ENCODE measurements at regions not wholly inside any gene's neighbourhood (a gene's known extent, or its start where the extent isn't known, plus 50 kb on each side); places are given as distances from the start of the nearest gene placed in this dataset.
"Not testable (repeated sequence)": the region's sequence is repeated elsewhere in the genome, so short reads cannot be mapped to it uniquely, and the experiment has no call there.

DNA sequence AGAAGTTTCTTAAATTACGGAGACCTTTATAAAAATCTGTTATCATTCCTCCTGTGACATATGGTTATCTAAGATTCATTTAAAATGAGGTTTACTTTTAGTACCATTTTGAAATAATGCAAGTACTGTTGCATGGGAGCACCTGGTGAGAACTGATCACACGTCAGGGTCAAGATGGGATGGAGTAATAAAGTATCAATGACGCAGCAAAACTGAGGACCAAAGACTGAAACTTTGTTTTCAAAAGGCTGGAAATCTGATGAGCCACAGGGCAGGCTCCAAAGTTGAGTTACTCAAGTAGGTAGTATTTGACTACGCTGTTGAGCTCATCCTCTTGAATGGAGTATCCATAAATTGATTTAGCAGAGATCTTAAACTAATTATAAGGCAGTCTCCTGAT is 411.9 kb upstream of the ZNF804A start:
- no peaks in the 10 kb centered on the region for H3K27me3 ChIP-seq (ENCODE audit: control insufficient read depth, insufficient read depth, low read length)
- H3K9me3 ChIP-seq (ENCODE audit: control insufficient read depth, low read depth, low read length) = peaks cover 3% of the 10 kb centered on the region
- H3K9ac ChIP-seq (ENCODE audit: low read length) = no peak overlapping the region
- H3K4me1 ChIP-seq (ENCODE audit: control insufficient read depth, low read depth, low read length) = no peaks in the 10 kb centered on the region
- no peak overlapping the region for H3K27ac ChIP-seq (ENCODE audit: low read length)
- no peaks in the 10 kb centered on the region for H3K36me3 ChIP-seq (ENCODE audit: control insufficient read depth, low read depth, low read length)
- H3K4me3 ChIP-seq (ENCODE audit: low read length) = no peak overlapping the region

GRCh38 chr2:184187421-184187971 is 410.8 kb upstream of the ZNF804A start:
- Histone ChIP-seq H3K9me3 (ENCODE audit: control insufficient read depth, low read depth, low read length) (no peaks in the 10 kb centered on the region), H3K4me1 (ENCODE audit: control insufficient read depth, low read depth, low read length) (no peaks in the 10 kb centered on the region), H3K4me3 (ENCODE audit: low read length) (no peak overlapping the region), H3K27me3 (ENCODE audit: control insufficient read depth, insufficient read depth, low read length) (no peaks in the 10 kb centered on the region), H3K27ac (ENCODE audit: low read length) (no peak overlapping the region), H3K36me3 (ENCODE audit: control insufficient read depth, low read depth, low read length) (no peaks in the 10 kb centered on the region), H3K9ac (ENCODE audit: low read length) (no peak overlapping the region)

DNA sequence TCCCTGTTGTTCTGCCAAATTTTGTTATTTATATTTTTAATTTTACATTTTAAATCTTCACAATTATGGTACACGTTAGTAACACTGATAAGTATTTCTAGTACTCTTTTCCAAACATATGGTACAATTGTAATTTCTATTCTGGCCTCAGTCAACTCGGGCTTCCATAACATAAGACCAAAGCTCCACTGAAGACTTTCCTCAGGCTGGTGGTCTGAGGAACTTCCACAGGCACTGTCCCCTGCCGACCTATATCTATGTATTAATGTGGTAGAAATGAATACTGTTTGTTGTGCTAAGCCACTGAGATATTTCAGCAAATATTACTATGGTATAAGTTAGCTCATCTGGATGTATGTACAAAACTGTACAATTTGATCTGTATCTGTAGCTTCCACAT is 407.6 kb upstream of the ZNF804A start:
- no peaks in the 10 kb centered on the region for H3K4me1 ChIP-seq (ENCODE audit: control insufficient read depth, low read depth, low read length)
- no peak overlapping the region for H3K9ac ChIP-seq (ENCODE audit: low read length)
- no peak overlapping the region for H3K4me3 ChIP-seq (ENCODE audit: low read length)
- H3K27me3 ChIP-seq (ENCODE audit: control insufficient read depth, insufficient read depth, low read length) = no peaks in the 10 kb centered on the region
- H3K27ac ChIP-seq (ENCODE audit: low read length) = no peak overlapping the region
- no peaks in the 10 kb centered on the region for H3K36me3 ChIP-seq (ENCODE audit: control insufficient read depth, low read depth, low read length)
- H3K9me3 ChIP-seq (ENCODE audit: control insufficient read depth, low read depth, low read length) = no peaks in the 10 kb centered on the region

DNA sequence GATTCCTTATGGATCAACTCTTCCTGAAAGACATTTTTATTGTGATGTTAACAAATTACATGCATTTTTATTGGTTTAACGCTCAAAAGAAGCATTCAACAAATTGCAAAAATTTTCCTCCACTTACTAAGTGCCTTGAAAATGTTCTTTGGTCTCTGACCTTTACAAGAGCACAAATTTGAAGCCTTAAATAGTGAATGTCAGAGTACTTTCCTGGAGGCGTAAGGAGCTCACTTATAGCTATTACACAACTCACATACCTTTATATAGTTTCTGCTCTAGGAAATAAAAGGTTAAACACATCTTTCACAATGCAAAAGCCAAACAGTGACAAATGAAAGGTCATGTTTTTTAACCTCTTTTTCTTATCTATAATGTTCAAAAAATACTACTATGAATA is 405.7 kb upstream of the ZNF804A start:
- no peaks in the 10 kb centered on the region for H3K36me3 ChIP-seq (ENCODE audit: control insufficient read depth, low read depth, low read length)
- H3K9ac ChIP-seq (ENCODE audit: low read length) = no peak overlapping the region
- H3K27me3 ChIP-seq (ENCODE audit: control insufficient read depth, insufficient read depth, low read length) = no peaks in the 10 kb centered on the region
- peaks cover 3% of the 10 kb centered on the region for H3K4me1 ChIP-seq (ENCODE audit: control insufficient read depth, low read depth, low read length)
- no peaks in the 10 kb centered on the region for H3K9me3 ChIP-seq (ENCODE audit: control insufficient read depth, low read depth, low read length)
- H3K27ac ChIP-seq (ENCODE audit: low read length) = no peak overlapping the region
- no peak overlapping the region for H3K4me3 ChIP-seq (ENCODE audit: low read length)

DNA sequence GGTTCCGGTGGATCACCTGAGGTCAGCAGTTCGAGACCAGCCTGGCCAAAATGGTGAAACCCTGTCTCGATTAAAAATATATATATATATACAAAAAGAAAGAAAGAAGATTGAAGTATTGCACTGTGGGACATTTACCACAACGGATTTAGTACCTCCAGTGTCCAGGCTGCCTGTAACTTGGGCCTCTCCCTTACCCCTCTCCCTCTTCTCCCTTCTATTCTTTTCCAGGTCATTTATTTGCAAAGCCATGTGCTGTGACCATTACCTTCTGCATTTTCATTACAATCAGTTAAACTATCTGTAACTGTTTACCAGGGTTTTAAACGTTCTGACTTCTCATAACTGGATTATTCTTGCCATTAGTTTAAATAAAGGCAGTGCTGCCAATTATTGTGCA is 400.9 kb upstream of the ZNF804A start:
- H3K4me3 ChIP-seq (ENCODE audit: low read length) = no peak overlapping the region
- H3K9ac ChIP-seq (ENCODE audit: low read length) = no peak overlapping the region
- H3K27ac ChIP-seq (ENCODE audit: low read length) = no peak overlapping the region
- no peaks in the 10 kb centered on the region for H3K36me3 ChIP-seq (ENCODE audit: control insufficient read depth, low read depth, low read length)
- H3K27me3 ChIP-seq (ENCODE audit: control insufficient read depth, insufficient read depth, low read length) = no peaks in the 10 kb centered on the region
- no peaks in the 10 kb centered on the region for H3K9me3 ChIP-seq (ENCODE audit: control insufficient read depth, low read depth, low read length)
- peaks cover 9% of the 10 kb centered on the region for H3K4me1 ChIP-seq (ENCODE audit: control insufficient read depth, low read depth, low read length)

- not testable (repeated sequence) for H3K4me3 ChIP-seq (ENCODE audit: low read length); H3K27me3 ChIP-seq (ENCODE audit: control insufficient read depth, insufficient read depth, low read length); H3K9ac ChIP-seq (ENCODE audit: low read length); H3K36me3 ChIP-seq (ENCODE audit: control insufficient read depth, low read depth, low read length); H3K4me1 ChIP-seq (ENCODE audit: control insufficient read depth, low read depth, low read length); H3K9me3 ChIP-seq (ENCODE audit: control insufficient read depth, low read depth, low read length); H3K27ac ChIP-seq (ENCODE audit: low read length)
Measured at GRCh38 chr2:184198791-184199190, 399.5 kb upstream of the ZNF804A start.

- Histone ChIP-seq H3K36me3 (ENCODE audit: control insufficient read depth, low read depth, low read length) (no peaks in the 10 kb centered on the region), H3K4me1 (ENCODE audit: control insufficient read depth, low read depth, low read length) (peaks cover 9% of the 10 kb centered on the region), H3K9ac (ENCODE audit: low read length) (no peak overlapping the region), H3K4me3 (ENCODE audit: low read length) (no peak overlapping the region), H3K9me3 (ENCODE audit: control insufficient read depth, low read depth, low read length) (no peaks in the 10 kb centered on the region), H3K27ac (ENCODE audit: low read length) (no peak overlapping the region), H3K27me3 (ENCODE audit: control insufficient read depth, insufficient read depth, low read length) (no peaks in the 10 kb centered on the region)
Measured at GRCh38 chr2:184199274-184199673, 399.1 kb upstream of the ZNF804A start.

DNA sequence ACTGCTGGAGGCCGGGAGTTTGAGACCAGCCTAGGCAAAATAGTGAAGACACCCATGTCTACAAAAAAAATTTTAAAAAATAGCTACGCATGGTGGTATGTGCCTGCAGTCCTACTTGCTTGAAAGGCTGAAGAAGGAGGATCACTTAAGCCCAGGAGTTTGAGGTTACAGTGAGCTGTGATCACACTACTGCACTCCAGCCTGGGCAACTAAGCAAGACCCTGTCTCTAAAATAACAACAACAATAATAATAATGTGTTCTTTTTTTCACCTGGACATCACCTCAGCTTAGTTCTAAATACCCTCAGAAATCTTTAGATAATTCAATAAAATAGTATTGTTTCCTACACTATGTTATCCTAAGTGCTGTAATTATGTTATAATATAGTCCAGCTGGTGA is 397.1 kb upstream of the ZNF804A start:
- no peak overlapping the region for H3K27ac ChIP-seq (ENCODE audit: low read length)
- H3K36me3 ChIP-seq (ENCODE audit: control insufficient read depth, low read depth, low read length) = no peaks in the 10 kb centered on the region
- H3K4me3 ChIP-seq (ENCODE audit: low read length) = no peak overlapping the region
- H3K9me3 ChIP-seq (ENCODE audit: control insufficient read depth, low read depth, low read length) = no peaks in the 10 kb centered on the region
- H3K27me3 ChIP-seq (ENCODE audit: control insufficient read depth, insufficient read depth, low read length) = no peaks in the 10 kb centered on the region
- H3K4me1 ChIP-seq (ENCODE audit: control insufficient read depth, low read depth, low read length) = peaks cover 9% of the 10 kb centered on the region
- H3K9ac ChIP-seq (ENCODE audit: low read length) = no peak overlapping the region

DNA sequence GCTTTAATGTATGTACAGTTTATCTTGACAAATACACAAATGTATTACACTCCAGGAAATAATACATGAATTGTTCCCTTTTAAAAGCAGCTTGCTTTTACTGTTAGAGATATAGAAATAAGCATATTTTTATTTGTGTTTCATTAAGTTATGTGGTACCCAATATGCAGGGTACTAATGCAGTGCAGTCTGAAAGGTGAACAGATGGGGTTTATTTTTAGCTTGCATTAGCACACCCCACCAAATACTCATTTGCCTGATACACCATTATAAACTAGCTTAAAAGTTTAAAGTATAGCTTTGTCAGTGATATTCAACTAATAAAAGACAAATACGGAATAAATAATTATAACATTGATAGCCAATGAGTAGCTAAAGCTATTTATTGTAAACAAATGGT is 394.7 kb upstream of the ZNF804A start:
- no peaks in the 10 kb centered on the region for H3K9me3 ChIP-seq (ENCODE audit: control insufficient read depth, low read depth, low read length)
- H3K36me3 ChIP-seq (ENCODE audit: control insufficient read depth, low read depth, low read length) = no peaks in the 10 kb centered on the region
- no peak overlapping the region for H3K27ac ChIP-seq (ENCODE audit: low read length)
- no peaks in the 10 kb centered on the region for H3K27me3 ChIP-seq (ENCODE audit: control insufficient read depth, insufficient read depth, low read length)
- H3K4me1 ChIP-seq (ENCODE audit: control insufficient read depth, low read depth, low read length) = no peaks in the 10 kb centered on the region
- no peak overlapping the region for H3K4me3 ChIP-seq (ENCODE audit: low read length)
- H3K9ac ChIP-seq (ENCODE audit: low read length) = no peak overlapping the region

DNA sequence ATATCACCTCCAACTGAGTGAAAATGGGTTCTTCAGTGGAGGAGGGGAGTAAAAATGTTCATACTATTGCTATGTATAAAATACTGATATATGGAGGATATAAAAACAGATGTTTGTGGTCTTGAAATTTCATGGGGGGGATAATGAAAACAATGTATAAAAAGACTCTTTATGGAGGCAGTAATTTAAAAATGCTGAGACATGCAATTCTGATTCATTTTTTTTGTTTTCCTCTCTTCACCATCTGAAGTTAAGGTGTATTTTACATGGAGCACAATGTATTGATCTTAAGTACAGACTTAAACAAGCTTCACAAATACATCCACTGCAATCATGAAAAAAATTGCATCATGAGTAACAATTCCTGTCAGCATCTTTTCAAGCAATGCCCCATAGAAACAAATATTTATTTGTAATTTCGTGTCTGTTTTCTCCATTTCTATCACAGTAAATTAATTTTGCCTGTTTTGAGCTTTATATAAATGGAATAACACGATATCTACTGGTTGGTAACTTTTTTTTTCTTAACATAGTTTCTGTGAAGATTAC is 393.2 kb upstream of the ZNF804A start:
- H3K36me3 ChIP-seq (ENCODE audit: control insufficient read depth, low read depth, low read length) = no peaks in the 10 kb centered on the region
- H3K4me3 ChIP-seq (ENCODE audit: low read length) = no peak overlapping the region
- H3K27ac ChIP-seq (ENCODE audit: low read length) = no peak overlapping the region
- H3K9ac ChIP-seq (ENCODE audit: low read length) = no peak overlapping the region
- no peaks in the 10 kb centered on the region for H3K27me3 ChIP-seq (ENCODE audit: control insufficient read depth, insufficient read depth, low read length)
- H3K9me3 ChIP-seq (ENCODE audit: control insufficient read depth, low read depth, low read length) = no peaks in the 10 kb centered on the region
- no peaks in the 10 kb centered on the region for H3K4me1 ChIP-seq (ENCODE audit: control insufficient read depth, low read depth, low read length)

- Histone ChIP-seq H3K27me3 (ENCODE audit: control insufficient read depth, insufficient read depth, low read length) (no peaks in the 10 kb centered on the region), H3K36me3 (ENCODE audit: control insufficient read depth, low read depth, low read length) (no peaks in the 10 kb centered on the region), H3K27ac (ENCODE audit: low read length) (no peak overlapping the region), H3K4me3 (ENCODE audit: low read length) (no peak overlapping the region), H3K9me3 (ENCODE audit: control insufficient read depth, low read depth, low read length) (no peaks in the 10 kb centered on the region), H3K9ac (ENCODE audit: low read length) (no peak overlapping the region), H3K4me1 (ENCODE audit: control insufficient read depth, low read depth, low read length) (no peaks in the 10 kb centered on the region)
Measured at GRCh38 chr2:184206045-184206444, 392.3 kb upstream of the ZNF804A start.

DNA sequence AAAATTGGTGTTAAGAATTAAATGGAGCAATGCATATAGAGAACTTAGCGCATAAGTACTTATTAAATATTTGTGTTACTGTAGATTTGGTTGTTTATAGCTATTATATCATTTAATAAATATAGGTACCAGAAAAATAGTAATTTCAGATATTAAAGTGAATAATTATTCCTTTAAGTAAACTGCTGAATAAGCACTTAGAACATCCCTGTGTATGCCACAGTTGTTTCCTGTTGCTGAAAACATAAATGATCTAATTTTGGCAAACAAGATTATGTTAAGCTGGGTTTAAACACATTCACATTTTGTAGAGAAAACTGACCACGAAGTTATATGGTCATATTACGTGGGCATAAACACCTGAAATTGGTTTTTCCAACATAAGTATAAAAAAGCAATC is 388.0 kb upstream of the ZNF804A start:
- H3K27ac ChIP-seq (ENCODE audit: low read length) = no peak overlapping the region
- no peaks in the 10 kb centered on the region for H3K27me3 ChIP-seq (ENCODE audit: control insufficient read depth, insufficient read depth, low read length)
- no peaks in the 10 kb centered on the region for H3K36me3 ChIP-seq (ENCODE audit: control insufficient read depth, low read depth, low read length)
- H3K4me3 ChIP-seq (ENCODE audit: low read length) = no peak overlapping the region
- no peak overlapping the region for H3K9ac ChIP-seq (ENCODE audit: low read length)
- H3K9me3 ChIP-seq (ENCODE audit: control insufficient read depth, low read depth, low read length) = no peaks in the 10 kb centered on the region
- H3K4me1 ChIP-seq (ENCODE audit: control insufficient read depth, low read depth, low read length) = no peaks in the 10 kb centered on the region

Measured in iPS-18a (cell line).